Fibroblast of skin of abdomen (primary cell): ENCODE measurements at regions not wholly inside any gene's neighbourhood (a gene's known extent, or its start where the extent isn't known, plus 50 kb on each side); places are given as distances from the start of the nearest gene placed in this dataset.

Experiments
- DNase-seq: peaks from one replicate; pipeline ENCODE4 v3.0.0-alpha.2; 2013

- no peak for DNase-seq
Measured at GRCh38 chr3:40997711-40998519, 201.4 kb upstream of the CTNNB1 start.

DNA sequence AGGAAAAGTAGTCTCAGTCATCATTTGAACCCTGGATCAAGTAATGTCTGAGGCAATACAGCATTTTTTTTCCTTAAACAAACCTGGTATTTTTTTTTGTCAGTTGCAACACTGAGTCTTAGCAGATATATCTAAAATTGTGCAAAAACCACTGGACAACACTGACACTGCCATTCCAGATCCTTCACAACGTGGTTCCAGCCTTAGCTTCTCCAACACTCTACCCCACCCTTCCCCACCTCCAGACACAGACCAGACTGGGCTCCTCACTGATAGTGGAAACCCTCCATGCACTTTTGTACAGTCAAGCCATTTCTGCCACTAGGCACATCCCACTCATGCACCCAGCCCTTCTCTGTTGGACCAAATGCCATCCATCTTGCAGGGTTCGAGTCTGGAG is 199.6 kb upstream of the CTNNB1 start:
- DNase-seq, result no peak

DNA sequence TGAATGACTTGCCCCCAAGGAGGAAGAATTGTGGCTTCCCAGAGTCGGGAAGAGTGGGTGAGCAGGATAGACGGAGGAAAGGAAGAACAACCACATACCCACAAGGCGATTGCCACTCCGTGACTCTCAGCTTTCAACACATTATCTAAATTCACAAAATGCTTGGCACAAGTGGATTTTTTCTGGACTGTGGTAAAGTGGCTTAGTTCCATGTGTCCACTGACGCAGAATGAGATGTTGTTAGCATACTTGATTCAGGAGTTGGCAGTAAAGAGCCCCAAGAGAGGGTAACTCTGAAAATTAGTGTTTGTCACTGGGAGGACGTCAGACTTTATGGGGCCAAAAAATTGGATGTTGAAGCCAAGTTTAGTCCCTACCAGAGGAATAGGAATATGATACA is 198.8 kb upstream of the CTNNB1 start:
- DNase-seq, result no peak

- DNase-seq, result no peak
Measured at GRCh38 chr3:41001556-41001955, 197.7 kb upstream of the CTNNB1 start.

- no peak for DNase-seq
Measured at GRCh38 chr3:41002104-41002503, 197.2 kb upstream of the CTNNB1 start.

DNA sequence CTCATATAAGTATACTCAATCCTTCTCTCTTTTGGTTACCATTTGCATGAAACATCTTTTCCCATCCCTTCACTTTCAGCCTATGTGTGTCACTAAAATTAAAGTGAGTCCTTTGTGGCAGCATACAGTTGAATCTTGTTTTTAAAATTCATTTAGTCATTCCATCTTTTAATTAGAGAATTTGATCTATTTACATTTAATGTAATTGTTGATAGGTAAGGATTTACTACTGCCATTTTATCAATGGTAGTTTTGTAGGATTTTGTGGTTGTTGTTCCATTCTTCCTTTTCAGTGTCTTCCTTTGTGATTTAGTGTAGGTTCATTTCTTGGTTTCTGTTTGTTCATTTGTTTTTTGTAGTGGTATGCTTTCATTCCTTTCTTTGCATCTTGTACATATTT is 191.9 kb upstream of the CTNNB1 start:
- DNase-seq, result no peak

DNA sequence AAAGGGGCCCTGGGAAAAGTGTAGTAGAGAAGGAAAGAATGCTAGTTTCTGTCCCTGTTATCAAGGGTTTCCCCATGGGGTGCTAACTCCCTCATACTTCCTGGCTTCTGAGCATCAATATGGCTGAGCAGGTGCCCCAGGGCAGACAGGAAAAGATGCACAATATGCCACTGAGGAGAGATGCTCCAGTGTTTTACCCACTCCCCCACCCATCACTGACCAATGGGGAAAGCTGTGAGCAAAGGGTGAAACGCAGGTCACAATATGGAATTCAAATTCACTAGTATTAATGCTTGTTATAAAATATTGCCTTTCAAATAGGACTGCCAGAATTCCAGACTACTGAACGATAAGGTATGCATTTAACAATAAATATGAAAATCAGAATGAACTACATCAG is 187.5 kb upstream of the CTNNB1 start:
- no peak for DNase-seq

GRCh38 chr3:41018855-41019254 is 180.4 kb upstream of the CTNNB1 start:
- DNase-seq, result no peak

DNA sequence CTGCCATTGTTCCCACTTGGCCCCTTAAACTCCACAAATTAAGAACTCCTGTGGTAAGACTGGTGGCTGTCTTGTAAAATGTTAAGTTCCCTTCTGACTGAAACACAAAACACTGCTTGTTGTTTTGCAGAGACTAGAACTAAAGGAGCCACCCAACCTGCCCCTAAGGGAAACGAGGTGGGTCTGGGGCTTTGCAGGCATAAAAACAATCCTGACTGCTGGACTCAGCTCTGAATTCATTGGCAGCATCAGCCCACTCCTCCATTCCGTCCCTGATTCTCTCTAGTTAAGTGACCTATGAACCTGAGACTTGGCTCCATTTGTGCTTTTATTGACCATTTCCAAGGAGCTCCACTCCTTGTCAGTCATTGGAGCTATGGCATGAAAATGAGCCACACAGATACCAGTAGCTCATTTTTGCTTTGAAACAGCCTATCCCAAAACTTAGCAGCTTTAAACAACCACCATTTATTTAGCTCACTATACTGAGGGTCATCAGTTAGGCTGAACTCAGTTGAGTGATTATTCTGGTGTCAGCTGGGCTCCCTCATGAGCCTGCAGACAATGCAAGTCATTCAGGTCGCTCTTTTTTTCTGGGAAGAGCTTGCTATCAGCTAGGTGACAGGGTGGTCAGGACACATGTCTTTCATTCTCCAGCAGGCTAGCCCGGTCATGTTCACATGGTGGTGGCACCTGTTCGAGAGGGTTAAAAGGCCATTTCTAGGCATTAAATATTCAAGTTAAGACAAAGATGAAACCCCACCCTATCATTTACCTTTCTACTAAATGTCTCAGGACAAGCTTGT is 175.1 kb upstream of the CTNNB1 start:
- DNase-seq, result no peak

- DNase-seq, result peak; percentile 51
Measured at GRCh38 chr3:41026394-41027177, 172.7 kb upstream of the CTNNB1 start.

DNA sequence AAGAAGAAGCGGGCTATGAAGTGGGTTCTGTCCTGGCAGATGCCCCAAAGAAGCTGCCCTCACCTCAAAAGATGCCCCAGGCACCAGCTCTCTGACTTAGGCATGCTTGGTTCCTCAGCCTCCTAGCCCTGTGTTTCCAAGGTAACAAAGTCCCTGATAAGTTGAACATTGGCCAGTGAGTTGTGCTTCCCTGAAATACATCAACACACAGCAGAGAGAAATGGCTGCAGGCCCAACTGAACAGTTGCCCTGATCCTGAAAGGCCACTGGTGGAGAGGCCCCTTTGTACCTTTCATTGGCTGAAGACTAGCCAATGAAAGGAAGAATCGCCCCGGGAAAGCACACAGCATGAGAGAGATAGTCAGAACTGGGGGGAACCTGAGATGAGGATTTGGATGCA is 169.9 kb upstream of the CTNNB1 start:
- no peak for DNase-seq

- DNase-seq, result no peak
Measured at GRCh38 chr3:41030220-41030619, 169.1 kb upstream of the CTNNB1 start.

DNA sequence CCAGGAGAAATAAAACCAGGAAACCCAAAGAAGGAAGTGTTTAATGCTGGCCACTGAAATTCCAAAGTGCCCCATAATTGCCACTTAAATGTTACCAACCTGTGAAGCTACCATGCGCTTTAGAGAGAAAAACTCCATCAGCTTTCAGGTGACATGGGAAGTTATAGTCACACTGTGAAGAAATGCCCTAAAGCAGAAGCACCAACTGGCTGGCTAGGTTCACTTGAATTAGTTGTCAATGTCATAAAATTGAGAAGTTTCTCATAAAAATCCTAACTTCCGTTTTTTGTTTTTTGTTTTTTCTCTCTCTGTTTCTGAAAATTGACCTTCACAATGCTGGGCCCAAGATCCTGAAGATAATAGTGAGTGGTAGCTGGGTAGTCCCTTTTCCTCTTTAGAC is 167.9 kb upstream of the CTNNB1 start:
- no peak for DNase-seq

- no peak for DNase-seq
Measured at GRCh38 chr3:41033956-41034519, 165.3 kb upstream of the CTNNB1 start.

DNA sequence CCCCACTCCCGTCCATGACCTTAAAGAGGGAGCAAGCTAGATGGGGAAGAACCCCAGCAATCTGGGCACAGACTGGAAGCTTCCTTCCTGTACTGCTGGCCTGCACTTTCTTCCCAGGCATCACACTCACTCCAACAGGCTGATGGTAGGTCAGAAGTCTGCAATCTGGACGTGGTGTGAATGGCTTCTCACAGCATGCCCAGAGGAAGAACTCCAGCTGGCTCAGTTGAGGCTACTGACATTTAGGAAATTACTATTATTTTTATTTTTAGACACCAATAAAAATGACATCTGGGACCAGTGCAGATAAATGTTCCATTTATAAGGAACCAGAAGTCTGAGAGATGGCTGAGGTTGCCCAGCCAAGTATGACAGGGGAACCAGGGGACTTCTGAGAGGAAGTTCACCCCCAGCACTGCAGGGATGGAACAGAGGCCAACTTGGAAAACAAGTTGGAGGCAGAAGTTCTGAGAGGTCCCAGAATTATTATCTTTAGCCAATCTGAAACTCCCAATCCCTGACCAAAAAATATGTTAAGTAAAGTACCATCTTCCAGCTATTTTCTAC is 163.8 kb upstream of the CTNNB1 start:
- no peak for DNase-seq

DNA sequence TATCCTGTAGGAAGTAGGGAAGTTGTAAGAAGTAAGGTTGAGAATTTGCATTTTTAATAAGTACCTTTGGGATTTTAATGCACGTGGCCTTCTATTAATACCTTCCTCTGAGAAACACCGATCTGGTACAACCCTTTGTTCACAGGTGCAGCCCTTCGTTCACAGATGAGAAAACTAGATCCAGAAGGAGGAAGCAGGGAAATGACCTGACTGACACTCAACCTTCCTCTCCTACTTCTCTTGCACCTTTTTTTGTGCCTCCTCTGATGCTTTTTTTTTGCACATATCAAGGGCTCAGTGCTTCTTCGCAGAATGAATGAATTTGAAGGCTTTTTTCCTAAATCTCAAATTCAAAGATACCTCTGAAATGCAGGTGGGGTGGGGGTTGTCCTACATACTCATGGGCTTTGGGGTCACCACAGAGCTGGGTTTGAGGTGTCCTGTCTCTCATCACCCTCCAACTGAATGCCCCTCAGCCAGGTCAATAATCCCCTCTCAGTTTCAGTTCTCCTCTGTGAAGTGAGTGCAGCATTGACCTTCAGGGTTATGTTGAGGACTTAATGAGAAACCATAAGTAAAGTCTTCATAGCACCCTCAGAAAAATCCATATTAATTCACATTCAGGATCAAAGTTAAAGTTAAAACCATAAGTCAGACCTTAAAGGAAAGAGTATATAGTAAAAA is 161.5 kb upstream of the CTNNB1 start:
- no peak for DNase-seq

DNA sequence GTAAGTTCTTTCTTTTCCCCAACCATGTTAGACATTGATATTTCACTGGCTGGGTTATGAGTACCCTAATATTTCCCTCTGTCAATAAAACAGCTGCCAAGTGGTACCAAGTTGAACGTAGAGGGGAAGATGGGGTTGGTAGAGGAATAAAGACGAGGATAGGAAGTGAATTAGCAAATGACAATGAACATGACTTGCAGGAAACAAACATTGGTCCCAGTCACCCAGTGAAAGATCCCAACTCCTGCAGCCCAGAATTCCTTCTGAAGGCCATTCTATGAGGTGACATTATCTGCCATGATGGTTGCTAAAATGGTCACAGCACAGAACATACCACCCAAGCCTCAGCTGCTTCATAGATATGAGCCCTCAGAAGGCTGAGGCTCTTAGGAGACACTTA is 159.0 kb upstream of the CTNNB1 start:
- no peak for DNase-seq

GRCh38 chr3:41041462-41041861 is 157.8 kb upstream of the CTNNB1 start:
- no peak for DNase-seq

- DNase-seq, result no peak
Measured at GRCh38 chr3:41041899-41042298, 157.4 kb upstream of the CTNNB1 start.

GRCh38 chr3:41044523-41044922 is 154.8 kb upstream of the CTNNB1 start:
- no peak for DNase-seq

DNA sequence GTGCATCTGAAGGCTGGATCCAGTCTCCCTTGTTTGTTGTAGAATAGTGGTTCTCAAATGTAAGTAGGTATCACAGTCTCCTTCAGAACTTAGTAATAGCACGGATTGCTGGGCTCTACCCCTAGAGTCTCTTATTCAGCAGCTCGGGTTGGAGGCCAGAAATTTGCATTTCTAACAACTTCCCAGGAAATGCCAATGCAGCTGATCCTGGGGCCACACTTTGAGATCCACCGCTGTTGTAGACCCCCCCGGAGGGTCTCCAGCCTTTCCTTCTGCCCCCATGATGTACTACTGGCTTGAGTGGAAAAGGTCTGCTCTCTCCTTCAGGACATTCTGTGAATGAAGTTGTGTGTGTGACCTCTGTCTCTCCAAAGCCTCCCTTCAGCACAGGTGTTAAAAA is 153.8 kb upstream of the CTNNB1 start:
- no peak for DNase-seq

DNA sequence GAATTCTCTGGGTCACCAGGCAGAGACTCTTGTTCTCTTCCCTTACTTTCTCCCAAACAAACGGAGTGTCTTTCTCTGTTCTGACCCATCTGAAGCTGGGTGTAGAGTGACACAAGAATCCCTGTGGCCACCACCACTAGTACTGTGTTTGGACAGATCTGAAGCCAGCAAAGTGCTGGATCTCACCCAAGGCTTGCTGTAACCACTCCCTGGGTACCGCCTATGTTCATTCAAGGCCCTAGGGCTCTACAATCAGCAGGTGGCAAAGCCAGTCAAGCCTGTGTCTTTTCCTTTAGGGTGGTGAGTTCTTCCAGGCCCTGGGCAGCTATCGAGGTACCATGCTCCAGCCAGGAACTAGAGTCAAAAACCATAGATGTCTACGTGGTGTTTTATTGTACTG is 149.2 kb upstream of the CTNNB1 start:
- DNase-seq, result no peak
